Suprapubic skin (tissue), 4 donors: ENCODE measurements at regions not wholly inside any gene's neighbourhood (a gene's known extent, or its start where the extent isn't known, plus 50 kb on each side); places are given as distances from the start of the nearest gene placed in this dataset.

ENCODE experiments used
- DNase-seq, 2 donors: peaks; one replicate each; pipeline ENCODE4 v3.0.0-alpha.2; 2019; ENCODE audit warnings: low spot score in 2 of 2
- H3K27ac ChIP-seq: fragments of 200-600 bp; sonication (generic); one replicate; pipeline ENCODE4 v1.5.1; 2019
- H3K27me3 ChIP-seq: fragments of 200-600 bp; sonication (generic); one replicate; pipeline ENCODE4 v1.5.1; 2019
- H3K36me3 ChIP-seq: fragments of 200-600 bp; sonication (generic); one replicate; pipeline ENCODE4 v1.5.1; 2019
- H3K4me1 ChIP-seq: fragments of 200-600 bp; sonication (generic); one replicate; pipeline ENCODE4 v1.5.1; 2019
- H3K4me3 ChIP-seq: fragments of 200-600 bp; sonication (generic); one replicate; pipeline ENCODE4 v1.5.1; 2019; ENCODE audit warnings: mild to moderate bottlenecking
- H3K9me3 ChIP-seq: fragments of 200-600 bp; sonication (generic); one replicate; pipeline ENCODE4 v1.5.1; 2019
- CTCF ChIP-seq, 2 donors: fragments of 200-600 bp in 1 of 2; fragments of 450-650 bp in 1 of 2; sonication (generic) in 1 of 2; IDR thresholded peaks; one replicate each; pipeline ENCODE4 v1.5.1; 2016 to 2019; ENCODE audit warnings: antibody characterized with exemption in 2 of 2, mild to moderate bottlenecking in 1 of 2, moderate library complexity in 1 of 2
- EP300 ChIP-seq: sonication (generic); formaldehyde crosslinking; IDR thresholded peaks from one replicate; pipeline ENCODE4 v1.6.1; 2017; ENCODE audit warnings: antibody characterized with exemption
- POLR2A ChIP-seq, 2 donors: fragments of 450-650 bp; IDR thresholded peaks; one replicate each; pipeline ENCODE4 v1.6.1; 2017; ENCODE audit warnings: antibody characterized with exemption in 2 of 2, mild to moderate bottlenecking in 2 of 2, moderate library complexity in 2 of 2
- POLR2AphosphoS5 ChIP-seq, 3 donors: sonication (generic); formaldehyde crosslinking; IDR thresholded peaks; one replicate each; pipeline ENCODE4 v1.6.1; 2017; ENCODE audit warnings: antibody characterized with exemption in 3 of 3
- WGBS: methylation state at CpG from one replicate; pipeline ENCODE4 v1.1.5; 2018; 5-methylcytosine and 5-hydroxymethylcytosine counted together

GRCh38 chr2:221255862-221256261 lies 316.2 kb downstream of the EPHA4 start:
- Histone ChIP-seq H3K9me3 (no peaks in the 10 kb centered on the region), H3K4me1 (no peaks in the 10 kb centered on the region), H3K27ac (no peak overlapping the region), H3K36me3 (no peaks in the 10 kb centered on the region), H3K4me3 (no peak overlapping the region), H3K27me3 (no peaks in the 10 kb centered on the region)
- no peak for DNase-seq
- 57% methylated on average over 5 of the region's 5 CpGs for WGBS
- TF ChIP-seq POLR2AphosphoS5 (IDR thresholded peaks at IDR 0.05) = no peak
- TF ChIP-seq EP300 = no peak
- TF ChIP-seq CTCF (IDR thresholded peaks at IDR 0.05) = no peak
- no peak for TF ChIP-seq POLR2A (IDR thresholded peaks at IDR 0.05)

GRCh38 chr2:221258464-221258863 lies 313.6 kb downstream of the EPHA4 start:
- no peaks in the 10 kb centered on the region for H3K36me3 ChIP-seq
- no peak overlapping the region for H3K4me3 ChIP-seq
- H3K27ac ChIP-seq = no peak overlapping the region
- WGBS = 96% methylated on average over 3 of the region's 3 CpGs
- no peaks in the 10 kb centered on the region for H3K9me3 ChIP-seq
- no peak for TF ChIP-seq EP300
- TF ChIP-seq POLR2AphosphoS5 (IDR thresholded peaks at IDR 0.05) = no peak
- no peak for DNase-seq
- H3K27me3 ChIP-seq = no peaks in the 10 kb centered on the region
- H3K4me1 ChIP-seq = no peaks in the 10 kb centered on the region

GRCh38 chr2:221262651-221263050 lies 309.5 kb downstream of the EPHA4 start:
- Histone ChIP-seq H3K27ac (no peak overlapping the region), H3K27me3 (no peaks in the 10 kb centered on the region), H3K9me3 (no peaks in the 10 kb centered on the region), H3K4me1 (no peaks in the 10 kb centered on the region), H3K36me3 (no peaks in the 10 kb centered on the region), H3K4me3 (no peak overlapping the region)
- TF ChIP-seq POLR2A (IDR thresholded peaks at IDR 0.05) (no peak), POLR2AphosphoS5 (IDR thresholded peaks at IDR 0.05) (no peak), EP300 (no peak), CTCF (IDR thresholded peaks at IDR 0.05) (no peak)
- WGBS = 70% methylated on average over 3 of the region's 3 CpGs
- no peak for DNase-seq

- TF ChIP-seq POLR2A (IDR thresholded peaks at IDR 0.05) (no peak), POLR2AphosphoS5 (IDR thresholded peaks at IDR 0.05) (no peak), EP300 (no peak), CTCF (IDR thresholded peaks at IDR 0.05) (no peak)
- Histone ChIP-seq H3K36me3 (no peaks in the 10 kb centered on the region), H3K27me3 (no peaks in the 10 kb centered on the region), H3K9me3 (no peaks in the 10 kb centered on the region), H3K27ac (no peak overlapping the region), H3K4me3 (no peak overlapping the region), H3K4me1 (no peaks in the 10 kb centered on the region)
- no peak for DNase-seq
- WGBS = 97% methylated on average over 2 of the region's 2 CpGs
These were observed 308.5 kb downstream of the EPHA4 start for GRCh38 chr2:221263573-221263972.

- no peak for TF ChIP-seq EP300
- DNase-seq = no peak
- Histone ChIP-seq H3K36me3 (no peaks in the 10 kb centered on the region), H3K27ac (no peak overlapping the region), H3K9me3 (no peaks in the 10 kb centered on the region), H3K27me3 (no peaks in the 10 kb centered on the region), H3K4me3 (no peak overlapping the region), H3K4me1 (no peaks in the 10 kb centered on the region)
- 74% methylated on average over 2 of the region's 2 CpGs for WGBS
These were observed 307.8 kb downstream of the EPHA4 start for GRCh38 chr2:221264318-221264717.

GRCh38 chr2:221267773-221268425 lies 304.2 kb downstream of the EPHA4 start:
- WGBS = 64% methylated on average over 6 of the region's 6 CpGs
- Histone ChIP-seq H3K27me3 (no peaks in the 10 kb centered on the region), H3K9me3 (no peaks in the 10 kb centered on the region), H3K36me3 (no peaks in the 10 kb centered on the region), H3K4me3 (no peak overlapping the region), H3K4me1 (no peaks in the 10 kb centered on the region), H3K27ac (no peak overlapping the region)
- no peak for DNase-seq
- TF ChIP-seq EP300 (no peak), POLR2AphosphoS5 (IDR thresholded peaks at IDR 0.05) (no peak), POLR2A (IDR thresholded peaks at IDR 0.05) (no peak), CTCF (IDR thresholded peaks at IDR 0.05) (no peak)
